Neutrophil (primary cell): ENCODE measurements at regions not wholly inside any gene's neighbourhood (a gene's known extent, or its start where the extent isn't known, plus 50 kb on each side); places are given as distances from the start of the nearest gene placed in this dataset.
A peak's percentile ranks its signal among the peaks of the same experiment; 100 is the strongest.

Experiments
- H3K27ac ChIP-seq: fragments of 200-600 bp; sonication (generic); 2 replicates; pipeline ENCODE4 v1.5.1; 2016; ENCODE audit warnings: mild to moderate bottlenecking, moderate library complexity
- H3K27me3 ChIP-seq: fragments of 200-600 bp; sonication (generic); 2 replicates; pipeline ENCODE4 v1.6.0; 2016; ENCODE audit warnings: mild to moderate bottlenecking
- H3K36me3 ChIP-seq: fragments of 200-600 bp; sonication (generic); 2 replicates; pipeline ENCODE4 v1.5.1; 2017
- H3K4me1 ChIP-seq, 2 experiments: fragments of 200-600 bp in 1 of 2; sonication (generic) in 1 of 2; 1 replicate in 1 of 2; 2 replicates in 1 of 2; pipeline versions ENCODE4 v1.5.1 to v1.6.1; 2013 to 2016; ENCODE audit warnings: low read depth in 1 of 2, low read length in 1 of 2, mild to moderate bottlenecking in 1 of 2, moderate library complexity in 1 of 2; ENCODE audit not compliant: control insufficient read depth in 1 of 2, insufficient read depth in 1 of 2
- H3K4me3 ChIP-seq, 2 experiments: fragments of 200-600 bp in 1 of 2; sonication (generic) in 1 of 2; 1 replicate in 1 of 2; 2 replicates in 1 of 2; pipeline ENCODE4 v1.5.1; 2013 to 2016; ENCODE audit warnings: low read depth in 1 of 2, low read length in 1 of 2, mild to moderate bottlenecking in 1 of 2, moderate library complexity in 1 of 2
- H3K9me3 ChIP-seq: fragments of 200-600 bp; sonication (generic); 2 replicates; pipeline ENCODE4 v1.5.1; 2016
- TF ChIP-seq, protein P1 (sequence below): fragments of 200-600 bp; sonication (generic); IDR thresholded peaks from 2 replicates; pipeline ENCODE4 v1.5.1; 2016; ENCODE audit warnings: antibody characterized with exemption

DNA sequence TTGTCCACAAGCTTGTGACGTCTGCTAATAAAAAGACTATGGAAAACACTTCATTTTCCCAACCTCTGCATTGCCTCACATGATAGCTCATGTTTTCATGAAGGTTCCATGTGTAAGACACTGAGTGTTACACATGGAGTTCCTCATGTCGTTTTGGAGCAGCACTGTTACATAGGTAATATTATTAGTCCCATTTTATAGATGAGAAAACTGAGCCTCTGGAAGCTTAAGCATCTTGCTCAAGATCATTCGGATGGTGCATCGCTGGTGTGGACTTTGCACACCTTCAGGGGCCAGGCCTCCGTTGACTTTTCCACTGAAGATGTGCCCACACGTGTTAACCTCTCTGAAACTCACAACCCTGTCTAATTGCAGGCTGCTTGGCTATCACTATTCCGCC lies 743.4 kb downstream of the UQCRFS1 start:
- H3K4me3 ChIP-seq, result no peak overlapping the region

DNA sequence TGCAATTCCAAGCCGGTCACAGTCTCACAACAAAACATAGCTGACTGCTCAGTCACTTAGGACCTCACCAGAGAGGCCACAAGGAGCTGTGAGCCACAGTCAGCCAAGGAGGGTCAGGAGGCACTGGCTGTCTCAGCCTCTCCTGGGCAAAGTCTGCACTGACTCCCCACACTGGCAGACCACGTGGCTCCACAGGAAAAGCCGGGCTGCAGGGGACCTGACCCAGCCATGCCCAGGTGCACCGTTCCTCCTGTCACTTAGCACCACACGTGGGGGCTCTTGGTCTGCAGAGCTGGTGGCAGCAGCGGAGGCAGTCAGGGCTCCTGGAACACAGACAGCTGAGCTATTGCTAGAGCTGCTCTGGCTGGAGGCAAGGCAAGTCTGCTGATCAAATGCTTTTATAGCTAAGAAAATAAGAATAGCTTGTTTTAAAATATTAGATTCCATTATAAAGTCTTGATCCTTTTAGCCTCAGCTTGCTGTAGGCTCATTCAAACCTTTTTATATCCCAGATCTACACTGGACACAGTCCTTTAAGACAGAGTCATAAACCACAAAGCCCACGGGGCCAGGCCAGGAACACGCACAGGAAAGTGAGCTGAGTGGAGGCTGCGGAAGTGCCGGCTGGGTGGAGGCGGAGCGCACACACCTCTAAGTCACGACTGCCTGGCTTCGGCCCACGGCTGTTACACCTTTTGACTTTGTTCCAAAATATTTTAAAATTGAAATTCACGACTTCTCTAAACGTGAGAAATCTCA lies 744.1 kb downstream of the UQCRFS1 start:
- Histone ChIP-seq H3K4me3 (no peak overlapping the region), H3K27ac (peak overlapping the region; percentile 39), H3K4me1 (peaks cover 40 to 45% of the 10 kb centered on the region in 2 experiments), H3K9me3 (no peaks in the 10 kb centered on the region), H3K36me3 (no peaks in the 10 kb centered on the region), H3K27me3 (peaks cover 16% of the 10 kb centered on the region)
- TF ChIP-seq, protein P1, sequence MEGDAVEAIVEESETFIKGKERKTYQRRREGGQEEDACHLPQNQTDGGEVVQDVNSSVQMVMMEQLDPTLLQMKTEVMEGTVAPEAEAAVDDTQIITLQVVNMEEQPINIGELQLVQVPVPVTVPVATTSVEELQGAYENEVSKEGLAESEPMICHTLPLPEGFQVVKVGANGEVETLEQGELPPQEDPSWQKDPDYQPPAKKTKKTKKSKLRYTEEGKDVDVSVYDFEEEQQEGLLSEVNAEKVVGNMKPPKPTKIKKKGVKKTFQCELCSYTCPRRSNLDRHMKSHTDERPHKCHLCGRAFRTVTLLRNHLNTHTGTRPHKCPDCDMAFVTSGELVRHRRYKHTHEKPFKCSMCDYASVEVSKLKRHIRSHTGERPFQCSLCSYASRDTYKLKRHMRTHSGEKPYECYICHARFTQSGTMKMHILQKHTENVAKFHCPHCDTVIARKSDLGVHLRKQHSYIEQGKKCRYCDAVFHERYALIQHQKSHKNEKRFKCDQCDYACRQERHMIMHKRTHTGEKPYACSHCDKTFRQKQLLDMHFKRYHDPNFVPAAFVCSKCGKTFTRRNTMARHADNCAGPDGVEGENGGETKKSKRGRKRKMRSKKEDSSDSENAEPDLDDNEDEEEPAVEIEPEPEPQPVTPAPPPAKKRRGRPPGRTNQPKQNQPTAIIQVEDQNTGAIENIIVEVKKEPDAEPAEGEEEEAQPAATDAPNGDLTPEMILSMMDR, result no peak

More for the DNA sequence above, 743.4 kb downstream of the UQCRFS1 start:
- Histone ChIP-seq H3K27ac (peak overlapping the region; percentile 39), H3K36me3 (no peaks in the 10 kb centered on the region), H3K27me3 (peaks cover 16% of the 10 kb centered on the region), H3K9me3 (no peaks in the 10 kb centered on the region), H3K4me1 (peaks cover 42 to 47% of the 10 kb centered on the region in 2 experiments)
- TF ChIP-seq, protein P1, result no peak

DNA sequence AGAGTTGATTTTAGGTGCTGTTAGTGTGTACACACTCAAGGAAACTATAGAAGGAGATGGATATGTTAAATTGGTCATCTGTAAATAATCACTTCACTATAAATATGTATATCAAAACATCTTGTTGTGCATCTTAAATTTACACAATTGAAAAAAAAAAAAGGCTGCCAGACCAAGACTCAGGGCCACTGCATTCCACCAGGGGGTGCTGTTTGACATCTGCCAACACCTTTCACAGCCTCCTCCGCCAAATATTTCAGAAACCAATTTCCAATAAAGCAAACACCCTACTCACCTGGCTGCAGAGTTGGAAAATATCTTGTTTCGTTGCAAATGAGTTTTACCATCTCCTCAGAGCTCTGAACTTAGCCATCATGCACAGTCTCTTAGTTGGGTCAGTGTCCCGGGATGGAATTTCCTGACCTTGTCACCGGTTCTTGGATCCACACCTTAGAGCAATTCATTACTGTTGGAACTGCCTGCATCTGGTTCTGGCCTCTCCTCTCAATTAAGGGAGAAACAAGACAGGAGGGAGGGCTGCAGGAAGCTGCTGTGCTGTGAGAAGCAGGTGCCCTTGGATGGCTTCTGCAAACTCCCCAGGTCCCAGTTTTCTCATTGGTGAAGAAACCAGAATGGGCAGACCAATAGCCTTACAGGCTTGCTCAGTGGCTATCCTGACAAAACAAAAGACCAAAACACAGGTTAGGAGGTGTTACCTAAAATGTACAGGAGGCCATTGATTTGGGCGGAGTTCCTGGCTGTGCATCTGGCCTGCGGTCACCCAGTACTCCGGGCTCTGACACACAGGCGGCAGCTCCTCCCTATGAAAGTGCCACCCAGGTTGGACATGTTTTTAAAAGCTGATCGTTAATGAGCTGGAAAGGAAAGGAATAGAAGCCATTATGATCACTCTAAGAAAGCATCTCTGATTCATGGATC lies 746.6 kb downstream of the UQCRFS1 start:
- Histone ChIP-seq H3K36me3 (no peaks in the 10 kb centered on the region), H3K4me3 (no peak overlapping the region), H3K27ac (no peak overlapping the region), H3K9me3 (no peaks in the 10 kb centered on the region), H3K27me3 (peaks cover 16% of the 10 kb centered on the region), H3K4me1 (peaks cover 15 to 21% of the 10 kb centered on the region in 2 experiments)
- TF ChIP-seq, protein P1, result peak; percentile 60

GRCh38 chr19:28465371-28466086 lies 747.4 kb downstream of the UQCRFS1 start:
- Histone ChIP-seq H3K27me3 (peaks cover 16% of the 10 kb centered on the region), H3K4me1 (peaks cover 11 to 19% of the 10 kb centered on the region in 2 experiments), H3K27ac (no peak overlapping the region), H3K4me3 (no peak overlapping the region), H3K36me3 (no peaks in the 10 kb centered on the region), H3K9me3 (no peaks in the 10 kb centered on the region)
- TF ChIP-seq, protein P1, result no peak

- H3K27ac ChIP-seq, result no peak overlapping the region
- TF ChIP-seq, protein P1, result no peak
- H3K4me3 ChIP-seq, result no peak overlapping the region
- peaks cover 11% of the 10 kb centered on the region for H3K27me3 ChIP-seq
- H3K9me3 ChIP-seq, result no peaks in the 10 kb centered on the region
- H3K4me1 ChIP-seq, result peaks cover under 1 to 5% of the 10 kb centered on the region in 2 experiments
- no peaks in the 10 kb centered on the region for H3K36me3 ChIP-seq
Measured at GRCh38 chr19:28463493-28464053, 749.4 kb downstream of the UQCRFS1 start.
